ENCODE measurements at regions not wholly inside any gene's neighbourhood (a gene's known extent, or its start where the extent isn't known, plus 50 kb on each side); places are given as distances from the start of the nearest gene placed in this dataset.

DNA sequence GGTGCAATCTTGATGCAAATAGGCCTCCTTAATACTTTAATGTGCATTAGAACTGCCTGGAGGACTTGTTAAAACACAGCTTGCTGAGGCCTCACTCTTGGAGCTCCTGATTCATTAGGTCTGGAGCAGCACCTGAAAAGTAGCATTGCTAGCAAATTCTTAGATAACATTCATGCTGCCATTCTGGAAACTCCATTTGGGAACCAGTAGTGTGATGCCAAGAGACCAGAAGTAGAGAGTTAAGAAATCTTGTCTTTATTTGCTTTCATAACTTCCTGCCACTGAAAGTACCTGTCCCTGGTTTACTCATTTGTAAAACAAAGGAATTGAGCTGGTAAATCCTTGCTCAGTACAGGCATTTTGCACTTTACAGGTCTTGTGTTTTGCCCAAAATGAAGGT is 72.0 kb downstream of the RAP2B start:
- TF ChIP-seq, protein P1, sequence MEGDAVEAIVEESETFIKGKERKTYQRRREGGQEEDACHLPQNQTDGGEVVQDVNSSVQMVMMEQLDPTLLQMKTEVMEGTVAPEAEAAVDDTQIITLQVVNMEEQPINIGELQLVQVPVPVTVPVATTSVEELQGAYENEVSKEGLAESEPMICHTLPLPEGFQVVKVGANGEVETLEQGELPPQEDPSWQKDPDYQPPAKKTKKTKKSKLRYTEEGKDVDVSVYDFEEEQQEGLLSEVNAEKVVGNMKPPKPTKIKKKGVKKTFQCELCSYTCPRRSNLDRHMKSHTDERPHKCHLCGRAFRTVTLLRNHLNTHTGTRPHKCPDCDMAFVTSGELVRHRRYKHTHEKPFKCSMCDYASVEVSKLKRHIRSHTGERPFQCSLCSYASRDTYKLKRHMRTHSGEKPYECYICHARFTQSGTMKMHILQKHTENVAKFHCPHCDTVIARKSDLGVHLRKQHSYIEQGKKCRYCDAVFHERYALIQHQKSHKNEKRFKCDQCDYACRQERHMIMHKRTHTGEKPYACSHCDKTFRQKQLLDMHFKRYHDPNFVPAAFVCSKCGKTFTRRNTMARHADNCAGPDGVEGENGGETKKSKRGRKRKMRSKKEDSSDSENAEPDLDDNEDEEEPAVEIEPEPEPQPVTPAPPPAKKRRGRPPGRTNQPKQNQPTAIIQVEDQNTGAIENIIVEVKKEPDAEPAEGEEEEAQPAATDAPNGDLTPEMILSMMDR (conservative IDR thresholded peaks at IDR 0.05 in 1 of 2, IDR thresholded peaks at IDR 0.05 in 1 of 2; ENCODE audit: low read depth in 1 of 2, low read length in 2 of 2): no peak
- no peak for TF ChIP-seq EZH2 (IDR thresholded peaks at IDR 0.05; ENCODE audit: low read length, missing control alignments)

Measured in fibroblast of lung (primary cell).